BJ (cell line): ENCODE measurements at regions not wholly inside any gene's neighbourhood (a gene's known extent, or its start where the extent isn't known, plus 50 kb on each side); places are given as distances from the start of the nearest gene placed in this dataset.
"Not testable (repeated sequence)": the region's sequence is repeated elsewhere in the genome, so short reads cannot be mapped to it uniquely, and the experiment has no call there.

Experiments
- CTCF ChIA-PET: fragments of 350-600 bp; formaldehyde crosslinking; extraction: SDS; loops from one replicate; lab custom pipeline; 2021; ENCODE audit warnings: antibody characterized with exemption, inconsistent platforms; lab: Yijun Ruan, JAX
- POLR2A ChIA-PET: fragments of 300-600 bp; sonication (Branson Sonifier 250); formaldehyde crosslinking; extraction: SDS; loops from one replicate; lab custom pipeline; 2021; ENCODE audit warnings: antibody characterized with exemption; lab: Charles Lee
- DNase-seq: peaks from one replicate; pipeline ENCODE4 v3.0.0-alpha.2; 2011; ENCODE audit warnings: low read depth
- H3K27me3 ChIP-seq: 2 replicates; pipeline ENCODE4 v1.6.0; 2011; ENCODE audit warnings: low read length; ENCODE audit not compliant: control insufficient read depth, insufficient read depth
- H3K36me3 ChIP-seq: 2 replicates; pipeline ENCODE4 v1.5.1; 2011; ENCODE audit warnings: low read length; ENCODE audit not compliant: control insufficient read depth, insufficient read depth
- H3K4me3 ChIP-seq: 2 replicates; pipeline ENCODE4 v1.5.1; 2011; ENCODE audit warnings: low read depth, mild to moderate bottlenecking, control low read depth, low read length
- CTCF ChIP-seq: IDR thresholded peaks from 2 replicates; pipeline ENCODE4 v1.5.1; 2011; ENCODE audit warnings: low read depth, mild to moderate bottlenecking, control low read depth, inconsistent platforms, low read length, moderate library complexity; ENCODE audit not compliant: insufficient read depth

- Histone ChIP-seq H3K36me3 (no peaks in the 10 kb centered on the region), H3K27me3 (no peaks in the 10 kb centered on the region), H3K4me3 (no peak overlapping the region)
- DNase-seq: no peak
- CTCF ChIA-PET: no interaction called here
- POLR2A ChIA-PET: no interaction called here
- no peak for TF ChIP-seq CTCF
These were observed 512.7 kb downstream of the IRS1 start for GRCh38 chr2:226286916-226287315.

- ChIA-PET CTCF (interaction anchor here (0.6 kb wide), 1 partner anchor 129 kb away, joined by 3 read pairs; no protein-coding TSS in a partner anchor), POLR2A (no interaction called here)
- no peak for TF ChIP-seq CTCF
- no peak overlapping the region for H3K4me3 ChIP-seq
- no peak for DNase-seq
- no peaks in the 10 kb centered on the region for H3K36me3 ChIP-seq
- no peaks in the 10 kb centered on the region for H3K27me3 ChIP-seq
These were observed 515.8 kb downstream of the IRS1 start for GRCh38 chr2:226283796-226284195.

GRCh38 chr2:226282151-226282550 is 517.5 kb downstream of the IRS1 start:
- Histone ChIP-seq H3K4me3 (no peak overlapping the region), H3K27me3 (no peaks in the 10 kb centered on the region), H3K36me3 (no peaks in the 10 kb centered on the region)
- no peak for TF ChIP-seq CTCF
- ChIA-PET CTCF (no interaction called here), POLR2A (no interaction called here)
- DNase-seq: no peak

GRCh38 chr2:226280136-226280535 is 519.5 kb downstream of the IRS1 start:
- H3K36me3 ChIP-seq, H3K27me3 ChIP-seq, DNase-seq, POLR2A ChIA-PET, H3K4me3 ChIP-seq: not testable (repeated sequence)
- CTCF ChIA-PET: interaction anchor here (1.5 kb wide), 1 partner anchor 10 kb away, joined by 4 read pairs; no protein-coding TSS in a partner anchor

- Histone ChIP-seq H3K36me3 (no peaks in the 10 kb centered on the region), H3K27me3 (no peaks in the 10 kb centered on the region), H3K4me3 (no peak overlapping the region)
- CTCF ChIA-PET: no interaction called here
- no peak for DNase-seq
- no peak for TF ChIP-seq CTCF
- POLR2A ChIA-PET: no interaction called here
These were observed 524.4 kb downstream of the IRS1 start for GRCh38 chr2:226275215-226275614.

- no peak for TF ChIP-seq CTCF
- no peak overlapping the region for H3K4me3 ChIP-seq
- no peak for DNase-seq
- H3K27me3 ChIP-seq: no peaks in the 10 kb centered on the region
- POLR2A ChIA-PET: no interaction called here
- no peaks in the 10 kb centered on the region for H3K36me3 ChIP-seq
- CTCF ChIA-PET: interaction anchor here (0.8 kb wide), 1 partner anchor 14 kb away, joined by 3 read pairs; no protein-coding TSS in a partner anchor
These were observed 525.5 kb downstream of the IRS1 start for GRCh38 chr2:226274143-226274542.
